ENCODE measurements at regions not wholly inside any gene's neighbourhood (a gene's known extent, or its start where the extent isn't known, plus 50 kb on each side); places are given as distances from the start of the nearest gene placed in this dataset.

DNA sequence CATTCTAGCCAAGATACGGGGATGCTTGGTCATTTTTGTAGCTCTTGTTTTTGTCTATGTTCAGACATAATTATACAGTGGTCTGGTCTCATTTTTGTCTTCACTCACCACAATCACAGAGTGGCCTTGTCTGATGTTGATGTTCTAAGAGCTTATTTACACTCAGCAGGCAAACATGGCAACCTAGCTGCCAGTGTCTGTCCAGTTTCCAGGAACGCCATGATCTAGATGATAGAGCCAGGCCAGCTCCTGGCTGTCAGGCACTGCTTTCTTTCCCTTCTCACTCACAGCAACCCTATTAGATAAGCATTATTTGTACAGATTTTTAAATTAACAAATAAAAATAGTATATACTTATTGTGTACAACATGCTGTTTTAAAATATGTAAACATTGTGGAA, 98.6 kb upstream of the PHF14 start:
- Histone ChIP-seq H3K4me3 (ENCODE audit: low read length) (no peak overlapping the region), H3K36me3 (ENCODE audit: insufficient read depth, low read length) (no peaks in the 10 kb centered on the region), H3K9me3 (ENCODE audit: low read length) (no peaks in the 10 kb centered on the region), H2AFZ (ENCODE audit: low read depth, low read length) (no peak overlapping the region), H3K4me1 (ENCODE audit: insufficient read depth, low read length) (no peaks in the 10 kb centered on the region), H3K27me3 (ENCODE audit: insufficient read depth, low read length) (no peaks in the 10 kb centered on the region)

DNA sequence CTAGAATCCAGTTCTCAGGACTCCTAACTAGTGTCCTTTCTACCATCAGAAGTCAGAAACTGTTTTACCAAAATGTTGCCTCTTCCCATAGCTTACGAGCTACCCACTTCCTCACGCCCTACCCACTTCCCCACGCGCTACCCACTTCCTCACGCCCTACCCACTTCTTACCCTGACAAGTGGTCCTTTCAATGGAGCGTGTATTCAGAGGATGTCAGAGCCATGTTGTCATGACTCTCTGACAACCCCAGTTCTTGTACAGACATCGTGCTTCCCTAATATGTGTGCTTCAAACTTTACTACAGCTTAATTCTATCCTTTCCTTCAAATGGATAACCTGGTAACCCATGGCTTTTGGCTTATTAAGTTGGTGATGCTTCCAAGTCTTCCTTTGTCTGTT, 84.8 kb upstream of the PHF14 start:
- H3K4me1 ChIP-seq (ENCODE audit: insufficient read depth, low read length) = no peaks in the 10 kb centered on the region
- H3K4me3 ChIP-seq (ENCODE audit: low read length) = no peak overlapping the region
- H3K9me3 ChIP-seq (ENCODE audit: low read length) = no peaks in the 10 kb centered on the region
- no peaks in the 10 kb centered on the region for H3K36me3 ChIP-seq (ENCODE audit: insufficient read depth, low read length)
- H2AFZ ChIP-seq (ENCODE audit: low read depth, low read length) = no peak overlapping the region
- no peaks in the 10 kb centered on the region for H3K27me3 ChIP-seq (ENCODE audit: insufficient read depth, low read length)

DNA sequence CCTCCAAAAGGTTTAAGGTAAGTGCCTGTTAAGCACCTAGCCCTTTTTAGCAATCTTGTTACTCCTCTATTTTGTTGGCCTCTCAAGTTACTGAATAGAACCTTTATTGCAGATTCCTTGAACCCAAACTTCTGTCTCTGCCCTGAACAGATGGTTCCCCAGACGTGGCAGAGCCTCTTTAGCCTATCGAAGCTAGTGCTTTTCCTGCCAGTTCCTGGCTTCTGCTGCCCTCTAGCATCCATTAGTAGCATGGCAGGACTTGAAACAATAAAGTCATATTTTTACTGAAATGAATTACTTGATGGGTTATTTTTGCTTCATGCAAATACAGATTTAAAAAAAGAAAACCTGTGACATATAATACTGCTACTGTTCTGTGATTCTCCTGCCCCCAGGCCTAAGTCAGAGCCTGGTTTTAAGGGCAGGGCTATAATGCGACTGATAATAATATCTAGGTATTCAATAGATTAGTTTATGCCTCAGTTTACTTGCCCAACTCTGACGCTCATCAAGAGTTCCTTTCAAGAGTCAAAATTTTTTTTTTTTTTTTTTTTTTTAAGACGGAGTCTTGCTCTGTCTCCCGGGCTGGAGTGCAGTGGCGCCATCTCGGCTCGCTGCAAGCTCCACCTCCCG, 84.3 kb upstream of the PHF14 start:
- no peaks in the 10 kb centered on the region for H3K36me3 ChIP-seq (ENCODE audit: insufficient read depth, low read length)
- no peaks in the 10 kb centered on the region for H3K9me3 ChIP-seq (ENCODE audit: low read length)
- H3K4me3 ChIP-seq (ENCODE audit: low read length) = no peak overlapping the region
- no peak overlapping the region for H2AFZ ChIP-seq (ENCODE audit: low read depth, low read length)
- no peaks in the 10 kb centered on the region for H3K27me3 ChIP-seq (ENCODE audit: insufficient read depth, low read length)
- H3K4me1 ChIP-seq (ENCODE audit: insufficient read depth, low read length) = no peaks in the 10 kb centered on the region

DNA sequence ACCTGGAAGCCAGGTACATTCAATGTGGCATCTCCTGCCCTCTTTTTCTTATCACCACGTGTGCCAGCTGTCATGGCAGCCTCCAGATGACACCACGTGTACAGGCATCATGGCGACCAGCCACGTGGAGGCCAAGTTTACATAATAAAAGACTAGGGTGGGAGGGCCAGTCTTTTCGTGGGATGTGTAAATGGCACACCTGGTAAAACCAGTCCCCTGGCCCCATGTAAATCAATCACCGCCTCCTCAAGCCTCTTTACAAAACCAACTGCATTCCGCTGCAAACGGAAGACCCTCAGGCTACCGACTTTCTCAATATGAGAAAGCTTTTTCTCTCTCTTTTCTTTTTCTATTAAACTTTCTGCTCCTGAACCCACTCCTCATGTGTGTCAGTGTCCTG, 65.1 kb upstream of the PHF14 start:
- Histone ChIP-seq H3K4me1 (ENCODE audit: insufficient read depth, low read length) (peaks cover 11% of the 10 kb centered on the region), H3K9me3 (ENCODE audit: low read length) (peaks cover 5% of the 10 kb centered on the region), H3K27me3 (ENCODE audit: insufficient read depth, low read length) (no peaks in the 10 kb centered on the region), H2AFZ (ENCODE audit: low read depth, low read length) (no peak overlapping the region), H3K36me3 (ENCODE audit: insufficient read depth, low read length) (no peaks in the 10 kb centered on the region), H3K4me3 (ENCODE audit: low read length) (no peak overlapping the region)

GRCh38 chr7:10910447-10910846, 63.2 kb upstream of the PHF14 start:
- H3K27me3 ChIP-seq (ENCODE audit: insufficient read depth, low read length) = no peaks in the 10 kb centered on the region

GRCh38 chr7:10912077-10912476, 61.6 kb upstream of the PHF14 start:
- no peak overlapping the region for H2AFZ ChIP-seq (ENCODE audit: low read depth, low read length)
- H3K27me3 ChIP-seq (ENCODE audit: insufficient read depth, low read length) = no peaks in the 10 kb centered on the region
- peaks cover 5% of the 10 kb centered on the region for H3K9me3 ChIP-seq (ENCODE audit: low read length)
- peaks cover 16% of the 10 kb centered on the region for H3K4me1 ChIP-seq (ENCODE audit: insufficient read depth, low read length)
- no peak overlapping the region for H3K4me3 ChIP-seq (ENCODE audit: low read length)
- no peaks in the 10 kb centered on the region for H3K36me3 ChIP-seq (ENCODE audit: insufficient read depth, low read length)

More at GRCh38 chr7:10910447-10910846, 63.2 kb upstream of the PHF14 start:
- peaks cover 16% of the 10 kb centered on the region for H3K4me1 ChIP-seq (ENCODE audit: insufficient read depth, low read length)
- H3K9me3 ChIP-seq (ENCODE audit: low read length) = peaks cover 5% of the 10 kb centered on the region
- H3K36me3 ChIP-seq (ENCODE audit: insufficient read depth, low read length) = no peaks in the 10 kb centered on the region
- H3K4me3 ChIP-seq (ENCODE audit: low read length) = no peak overlapping the region
- H2AFZ ChIP-seq (ENCODE audit: low read depth, low read length) = no peak overlapping the region

- no peaks in the 10 kb centered on the region for H3K27me3 ChIP-seq (ENCODE audit: insufficient read depth, low read length)
- no peak overlapping the region for H3K4me3 ChIP-seq (ENCODE audit: low read length)
- H2AFZ ChIP-seq (ENCODE audit: low read depth, low read length) = peak overlapping the region; percentile 21
- no peaks in the 10 kb centered on the region for H3K36me3 ChIP-seq (ENCODE audit: insufficient read depth, low read length)
- H3K9me3 ChIP-seq (ENCODE audit: low read length) = peaks cover 5% of the 10 kb centered on the region
- peaks cover 16% of the 10 kb centered on the region for H3K4me1 ChIP-seq (ENCODE audit: insufficient read depth, low read length)
Observed at GRCh38 chr7:10913457-10913856, 60.2 kb upstream of the PHF14 start.

GRCh38 chr7:10918093-10918590, 55.5 kb upstream of the PHF14 start:
- H3K4me3 ChIP-seq (ENCODE audit: low read length) = no peak overlapping the region
- no peaks in the 10 kb centered on the region for H3K27me3 ChIP-seq (ENCODE audit: insufficient read depth, low read length)
- peaks cover 10% of the 10 kb centered on the region for H3K4me1 ChIP-seq (ENCODE audit: insufficient read depth, low read length)
- no peak overlapping the region for H2AFZ ChIP-seq (ENCODE audit: low read depth, low read length)
- H3K36me3 ChIP-seq (ENCODE audit: insufficient read depth, low read length) = no peaks in the 10 kb centered on the region
- H3K9me3 ChIP-seq (ENCODE audit: low read length) = no peaks in the 10 kb centered on the region

DNA sequence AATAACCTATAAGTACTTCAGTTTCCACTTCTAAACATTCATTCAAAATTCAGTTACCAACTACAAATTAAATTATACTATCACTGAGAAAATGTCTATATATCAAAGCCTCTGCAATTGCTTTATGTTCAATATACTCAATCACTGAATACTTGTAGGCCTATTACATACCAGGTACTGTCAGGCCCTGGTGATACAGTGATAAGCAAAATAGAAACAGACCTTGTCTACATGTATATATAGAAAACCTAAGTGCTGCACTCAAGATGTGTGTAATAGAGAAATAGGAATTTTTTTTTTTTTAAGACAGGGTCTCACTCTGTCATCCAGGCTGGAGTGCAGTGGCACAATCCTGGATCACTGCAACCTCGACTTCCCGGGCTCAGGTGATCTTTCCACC, 53.7 kb upstream of the PHF14 start:
- no peak overlapping the region for H3K4me3 ChIP-seq (ENCODE audit: low read length)
- H3K9me3 ChIP-seq (ENCODE audit: low read length) = no peaks in the 10 kb centered on the region
- no peak overlapping the region for H2AFZ ChIP-seq (ENCODE audit: low read depth, low read length)
- no peaks in the 10 kb centered on the region for H3K27me3 ChIP-seq (ENCODE audit: insufficient read depth, low read length)
- no peaks in the 10 kb centered on the region for H3K36me3 ChIP-seq (ENCODE audit: insufficient read depth, low read length)
- H3K4me1 ChIP-seq (ENCODE audit: insufficient read depth, low read length) = no peaks in the 10 kb centered on the region

All from neuron (in vitro differentiated cells).